T-helper 1 cell (primary cell): ENCODE measurements at regions not wholly inside any gene's neighbourhood (a gene's known extent, or its start where the extent isn't known, plus 50 kb on each side); places are given as distances from the start of the nearest gene placed in this dataset.
"Not testable (repeated sequence)": the region's sequence is repeated elsewhere in the genome, so short reads cannot be mapped to it uniquely, and the experiment has no call there.

ENCODE experiments used
- DNase-seq, 5 donors: peaks; one replicate each; pipeline ENCODE4 v3.0.0-alpha.2; 2012 to 2020

DNA sequence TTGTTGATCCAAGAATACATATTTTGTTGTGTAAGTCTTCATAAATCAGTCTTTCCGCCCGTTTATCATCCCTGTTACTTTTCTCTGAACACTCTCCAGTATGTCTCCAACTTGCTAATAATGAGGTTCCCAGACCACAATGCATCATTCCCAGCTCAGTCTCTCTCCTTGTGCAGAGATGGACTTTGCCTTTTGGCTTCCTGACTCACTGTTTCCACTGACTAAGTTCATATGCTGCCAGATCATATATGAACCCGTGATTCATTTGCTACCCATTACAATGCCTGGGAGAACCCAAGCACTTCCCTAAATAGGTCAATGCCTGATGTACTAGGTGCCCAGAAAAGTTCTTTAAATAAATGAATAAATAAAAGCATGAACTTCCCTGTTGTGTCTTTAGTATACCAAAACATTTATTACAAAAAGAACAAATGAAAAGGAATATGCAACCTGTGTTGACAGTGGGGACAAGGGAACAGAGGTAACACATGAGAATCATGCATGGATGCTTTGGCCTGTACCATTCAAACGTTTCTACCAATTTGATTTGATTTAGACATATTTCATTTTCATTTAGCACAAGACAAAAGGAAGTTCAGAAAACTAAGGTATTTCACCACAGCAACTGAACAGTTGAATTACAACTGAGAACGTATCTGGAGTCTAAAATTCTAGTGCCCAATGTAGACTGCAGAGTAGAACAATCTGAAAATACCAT is 215.4 kb upstream of the HNRNPA3 start:
- DNase-seq, result peak in 1 of 5 donors; percentile 54

- no peak for DNase-seq
These were observed 214.8 kb upstream of the HNRNPA3 start for GRCh38 chr2:176997792-176998169.

DNA sequence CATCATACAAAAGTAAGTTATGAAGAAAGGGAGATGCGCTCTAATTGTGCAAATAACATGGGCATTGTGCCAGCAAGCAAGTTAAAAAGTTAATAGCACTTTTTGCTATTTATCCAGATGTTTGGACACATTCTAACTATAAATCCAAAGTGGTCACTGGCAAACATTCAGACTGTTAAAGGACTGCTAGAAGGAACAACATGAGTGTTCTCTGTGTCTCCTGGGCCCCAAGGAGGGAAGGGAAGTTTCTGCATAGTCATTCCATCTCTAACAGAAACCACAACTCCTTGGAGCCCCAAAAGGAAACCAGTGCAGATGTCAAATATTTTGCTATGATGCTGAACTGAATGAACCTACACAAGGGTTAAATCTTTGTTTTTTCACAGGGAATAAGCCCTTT is 213.3 kb upstream of the HNRNPA3 start:
- peak in 1 of 5 donors; percentile 34 for DNase-seq

GRCh38 chr2:177000061-177000714 is 212.4 kb upstream of the HNRNPA3 start:
- no peak for DNase-seq

GRCh38 chr2:177000715-177001072 is 211.9 kb upstream of the HNRNPA3 start:
- DNase-seq, result no peak

DNA sequence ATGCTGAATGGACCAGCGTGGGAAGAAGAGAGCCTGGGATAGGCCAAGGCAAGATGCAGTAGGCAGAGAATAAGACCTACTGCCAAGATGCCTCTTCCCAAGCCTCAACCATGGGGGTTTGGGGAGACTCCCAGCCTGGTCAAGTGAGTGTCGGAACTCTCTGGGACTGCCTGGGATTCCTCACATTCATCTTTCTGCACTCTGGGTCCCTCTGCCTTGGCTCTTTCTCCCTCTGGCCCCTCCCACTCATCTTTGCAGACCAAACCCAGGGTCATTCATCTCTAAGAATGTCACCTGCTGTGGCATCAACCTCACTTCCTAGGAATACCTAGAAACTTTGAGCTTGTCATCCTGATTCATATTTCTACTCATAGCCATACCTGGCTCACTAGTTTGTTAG is 211.3 kb upstream of the HNRNPA3 start:
- DNase-seq, result no peak

DNA sequence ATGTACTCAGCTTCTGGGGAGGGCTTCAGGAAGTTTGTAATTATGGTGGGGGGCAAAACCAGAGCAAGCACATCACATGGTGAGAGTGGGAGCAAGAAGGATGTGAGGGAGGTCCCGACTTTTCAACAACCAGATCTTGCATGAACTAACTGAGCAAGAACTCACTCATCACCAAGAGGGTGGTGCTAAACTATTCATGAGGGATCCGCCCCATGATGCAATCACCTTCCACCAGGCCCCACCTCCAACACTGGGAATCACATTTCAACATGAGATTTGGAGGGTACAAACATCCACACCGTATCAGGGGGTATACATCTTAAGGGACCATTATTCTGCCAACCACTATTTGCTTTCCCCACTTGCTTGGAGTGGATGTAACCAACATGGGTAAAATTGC is 209.6 kb upstream of the HNRNPA3 start:
- DNase-seq, result no peak

DNA sequence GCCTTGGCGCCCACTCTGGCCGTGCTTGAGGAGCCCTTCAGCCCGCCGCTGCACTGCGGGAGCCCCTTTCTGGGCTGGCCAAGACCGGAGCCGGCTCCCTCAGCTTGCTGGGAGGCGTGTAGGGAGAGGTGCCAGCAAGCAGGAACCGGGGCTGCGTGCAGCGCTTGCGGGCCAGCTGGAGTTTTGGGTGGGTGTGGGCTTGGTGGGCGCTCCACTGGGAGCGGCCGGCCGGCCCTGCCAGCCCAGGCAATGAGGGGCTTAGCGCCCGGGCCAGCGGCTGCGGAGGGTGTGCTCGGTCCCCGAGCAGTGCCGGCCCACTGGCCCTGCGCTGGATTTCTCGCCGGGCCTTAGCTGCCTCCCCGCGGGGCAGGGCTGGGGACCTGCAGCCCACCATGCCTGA is 204.9 kb upstream of the HNRNPA3 start:
- DNase-seq, result not testable (repeated sequence)

DNA sequence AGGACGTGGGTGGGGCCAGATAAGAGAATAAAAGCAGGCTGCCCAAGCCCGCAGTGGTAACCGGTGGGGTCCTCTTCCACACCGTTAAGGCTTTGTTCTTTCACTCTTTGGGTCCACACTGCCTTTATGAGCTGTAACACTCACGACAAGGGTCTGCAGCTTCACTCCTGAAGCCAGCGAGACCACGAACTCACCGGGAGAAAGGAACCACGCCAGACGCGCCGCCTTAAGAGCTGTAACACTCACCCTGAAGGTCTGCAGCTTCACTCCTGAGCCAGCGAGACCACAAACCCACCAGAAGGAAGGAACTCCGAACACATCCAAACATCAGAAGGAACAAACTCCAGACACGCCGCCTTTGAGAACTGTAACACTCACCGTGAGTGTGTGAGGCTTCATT is 203.9 kb upstream of the HNRNPA3 start:
- not testable (repeated sequence) for DNase-seq

DNA sequence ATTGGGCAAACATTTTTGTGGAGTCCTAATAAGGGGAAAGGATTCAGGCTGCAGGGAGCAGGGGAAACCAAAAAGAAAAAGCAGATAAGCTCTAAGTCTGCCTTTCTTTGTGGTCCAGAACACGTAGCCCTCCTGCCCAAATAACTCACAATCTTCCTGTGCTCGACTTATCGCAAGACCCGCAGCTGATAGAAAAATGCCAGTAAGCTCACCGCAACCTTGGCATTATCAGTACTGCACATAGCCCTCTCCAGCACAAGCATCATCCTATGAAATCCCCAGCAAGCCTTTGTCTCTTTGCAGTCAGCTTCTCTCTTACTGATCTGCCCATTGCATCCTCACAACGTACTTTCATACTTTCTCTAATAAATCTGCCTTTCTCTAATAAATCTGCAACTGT is 202.4 kb upstream of the HNRNPA3 start:
- no peak for DNase-seq

GRCh38 chr2:177010861-177011260 is 201.7 kb upstream of the HNRNPA3 start:
- no peak for DNase-seq

- DNase-seq, result no peak
These were observed 197.6 kb upstream of the HNRNPA3 start for GRCh38 chr2:177014946-177015345.

DNA sequence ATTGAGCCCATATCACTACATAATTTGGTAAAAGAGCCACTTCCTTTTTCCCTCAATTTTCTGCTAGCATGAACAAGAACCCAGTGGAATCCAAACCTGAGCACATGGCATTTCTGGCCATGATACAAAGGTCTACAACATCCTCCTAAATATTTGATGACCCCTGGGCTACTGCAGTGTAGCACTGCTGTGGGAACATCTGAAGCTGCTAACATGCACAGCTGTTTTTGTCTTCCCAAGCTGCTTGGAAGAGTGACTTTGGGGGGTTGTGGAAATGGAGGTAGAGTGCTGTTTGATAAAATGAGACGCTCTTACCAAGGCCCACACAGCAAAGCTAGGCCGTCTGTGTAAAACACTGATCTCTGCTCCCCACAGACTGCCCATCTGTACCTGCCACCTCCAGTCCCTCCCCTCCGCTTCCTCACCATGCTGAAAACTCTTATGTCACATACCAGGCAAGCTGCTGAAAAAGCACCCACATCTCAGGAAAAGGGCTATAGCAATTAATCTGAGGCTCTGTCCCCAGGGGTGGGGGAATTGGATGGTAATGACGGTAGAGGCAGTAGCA is 197.2 kb upstream of the HNRNPA3 start:
- no peak for DNase-seq

DNA sequence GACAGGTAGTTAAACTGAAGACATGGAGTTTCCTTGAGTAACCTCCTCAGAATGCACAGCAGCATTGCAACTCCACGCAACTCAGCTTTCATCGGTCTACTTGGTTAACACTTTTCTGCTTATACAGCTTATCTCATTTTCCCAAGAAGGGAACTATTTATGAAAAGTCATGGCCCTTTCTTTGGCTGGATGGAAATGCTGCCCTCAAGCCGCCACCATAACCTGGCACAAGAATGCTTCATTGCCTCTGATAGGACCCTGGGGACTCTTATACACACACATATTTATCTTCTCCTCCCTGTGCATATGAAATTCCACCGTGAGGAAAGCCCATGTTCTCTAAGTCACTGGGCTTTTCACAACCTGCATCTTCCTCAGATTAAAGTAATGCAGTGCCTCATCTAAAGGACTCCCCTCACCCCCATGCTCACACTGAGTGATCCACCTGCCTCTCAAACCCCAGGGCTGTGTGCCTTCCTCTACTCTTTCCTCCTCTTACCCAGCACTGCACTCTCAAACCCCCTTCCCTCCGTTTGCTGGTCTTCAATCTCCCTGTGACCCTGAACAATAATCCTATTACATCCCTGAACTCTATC is 192.0 kb upstream of the HNRNPA3 start:
- no peak for DNase-seq

DNA sequence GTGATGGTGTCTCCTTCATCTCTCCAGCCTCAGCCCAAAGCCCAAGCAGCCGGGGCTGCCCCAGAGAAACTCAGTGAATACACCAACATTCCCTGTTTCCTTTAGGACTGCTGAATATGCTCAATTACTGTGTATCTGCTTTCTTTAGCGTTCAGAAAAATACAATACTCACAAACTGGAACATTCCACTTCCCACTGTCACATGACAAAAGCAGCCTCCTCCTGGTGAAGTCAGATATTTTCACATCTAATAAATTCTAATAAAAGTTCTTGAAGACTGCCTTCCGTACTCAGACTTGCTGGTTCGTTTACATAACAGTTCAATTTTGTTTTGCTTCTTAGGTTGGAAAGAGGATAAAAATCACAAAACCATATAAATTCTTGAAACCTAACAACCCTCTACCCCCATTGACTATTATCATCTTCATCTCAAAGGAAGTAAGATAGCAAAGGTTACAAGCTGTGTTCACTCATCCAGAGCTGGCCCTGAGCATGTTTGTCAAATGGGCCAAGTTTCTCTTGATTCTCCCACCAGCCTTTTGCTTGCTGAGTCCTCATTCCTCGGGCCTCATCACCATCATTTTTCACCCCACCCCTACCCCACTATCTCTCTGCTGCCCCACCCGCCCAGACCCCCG is 190.8 kb upstream of the HNRNPA3 start:
- DNase-seq, result no peak

- no peak for DNase-seq
These were observed 187.8 kb upstream of the HNRNPA3 start for GRCh38 chr2:177024765-177025164.

DNA sequence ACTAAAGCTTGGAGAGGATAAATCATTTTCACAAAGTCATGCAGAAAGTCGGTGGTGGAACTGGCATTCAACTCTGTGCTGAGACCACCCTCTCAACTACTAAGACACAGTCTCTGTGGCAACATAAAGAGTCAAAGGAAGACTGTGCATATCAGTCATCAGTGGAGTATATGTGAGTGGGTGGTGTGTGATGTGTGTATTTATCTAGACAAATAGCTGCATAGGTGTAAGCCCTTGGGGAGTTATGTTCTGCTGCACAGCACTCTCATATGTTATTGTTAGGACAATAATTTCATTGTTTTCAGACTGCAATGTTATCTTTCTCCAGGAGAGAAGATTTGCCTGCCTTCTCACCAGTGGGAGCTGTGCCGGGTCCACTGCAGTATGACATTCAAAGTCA is 186.3 kb upstream of the HNRNPA3 start:
- DNase-seq, result no peak

DNA sequence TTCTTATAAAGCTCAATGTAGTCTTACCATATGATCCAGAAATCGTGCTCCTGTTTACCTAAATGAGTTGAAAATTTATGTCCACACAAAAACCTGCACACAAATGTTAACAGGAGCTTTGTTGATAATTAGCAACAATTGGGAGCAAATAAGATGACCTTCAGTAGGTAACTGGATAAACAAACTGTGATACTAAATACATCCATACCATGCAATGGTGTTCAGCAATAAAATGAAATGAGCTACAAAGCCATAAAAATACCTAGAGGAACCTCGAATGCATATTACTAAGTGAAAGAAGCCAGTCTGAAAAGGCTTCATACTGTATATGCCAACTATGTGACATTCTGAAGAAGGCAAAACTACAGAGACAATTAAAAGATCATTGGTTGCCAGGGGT is 185.6 kb upstream of the HNRNPA3 start:
- no peak for DNase-seq

GRCh38 chr2:177028296-177028695 is 184.3 kb upstream of the HNRNPA3 start:
- no peak for DNase-seq

DNA sequence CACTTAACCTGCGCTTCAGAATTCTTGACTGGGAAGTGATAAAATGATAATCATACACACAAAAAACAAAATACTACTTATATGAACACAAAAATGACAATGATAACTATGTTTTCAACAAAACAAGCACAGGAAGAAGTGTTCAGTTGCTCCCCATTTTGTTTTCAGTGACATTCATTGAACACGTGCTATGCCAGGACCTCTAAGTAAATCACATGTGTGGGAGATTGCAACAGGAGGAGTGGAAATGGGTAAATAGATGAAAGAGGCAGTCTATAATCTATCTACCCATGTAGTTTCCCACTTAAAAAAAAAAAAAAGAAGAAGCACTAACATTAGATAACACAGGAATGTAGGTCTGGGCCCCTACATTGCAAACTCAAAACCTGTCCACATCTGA is 183.5 kb upstream of the HNRNPA3 start:
- no peak for DNase-seq

- DNase-seq, result no peak
These were observed 183.1 kb upstream of the HNRNPA3 start for GRCh38 chr2:177029501-177029900.

GRCh38 chr2:177029901-177030300 is 182.7 kb upstream of the HNRNPA3 start:
- DNase-seq, result no peak

- DNase-seq, result no peak
These were observed 182.0 kb upstream of the HNRNPA3 start for GRCh38 chr2:177030451-177031105.
